Heart left ventricle (tissue), 13 donors: ENCODE measurements at regions not wholly inside any gene's neighbourhood (a gene's known extent, or its start where the extent isn't known, plus 50 kb on each side); places are given as distances from the start of the nearest gene placed in this dataset.

Experiments
- POLR2A ChIP-seq, 2 donors: fragments of 450-650 bp; IDR thresholded peaks; one replicate each; pipeline ENCODE4 v1.6.1; 2017; ENCODE audit warnings: antibody characterized with exemption in 2 of 2, mild to moderate bottlenecking in 2 of 2, moderate library complexity in 2 of 2
- TF ChIP-seq, protein P1 (sequence below), 12 donors: fragments of 200-600 bp; sonication (generic) in 4 of 12; IDR thresholded peaks; one replicate each; pipeline versions ENCODE4 v1.5.0 to v1.8.0; 2018 to 2022; ENCODE audit warnings: antibody characterized with exemption in 12 of 12, mild to moderate bottlenecking in 5 of 12
- donor health status: ischemic (EF 13 %, LVEDD 7.1; RV severe dilation, severe dysfunction).
- donor health status: DM: no; HTN: yes; CAD: no.
- donor health status: DM: no; HTN: no; CAD: no.
- donor health status: ischemic (EF 25% LVEDD 6.9; RV normal size, moderate dysfunction).
- donor health status: ischemic (EF 25% LVEDD 5.7; RV mildly dilated, moderate dysfunction).
- donor health status: ischemic (EF 35%, LVEDD 5.7; RV mildly dilated, moderate dysfunction).
- donor health status: nonischemic (EF 11% LVEDD 7.7; RV severe dilation, severe dysfunction).
- donor health status: DM: yes; HTN: yes; CAD: no.
- donor health status: PGD.
- donor health status: ischemic (EF 29% LVEDD 5.4; RV normal size, mild dysfunction).
- donor health status: nonischemic (EF 23%, LVEDD 6.1; RV moderate dilation, normal function).

DNA sequence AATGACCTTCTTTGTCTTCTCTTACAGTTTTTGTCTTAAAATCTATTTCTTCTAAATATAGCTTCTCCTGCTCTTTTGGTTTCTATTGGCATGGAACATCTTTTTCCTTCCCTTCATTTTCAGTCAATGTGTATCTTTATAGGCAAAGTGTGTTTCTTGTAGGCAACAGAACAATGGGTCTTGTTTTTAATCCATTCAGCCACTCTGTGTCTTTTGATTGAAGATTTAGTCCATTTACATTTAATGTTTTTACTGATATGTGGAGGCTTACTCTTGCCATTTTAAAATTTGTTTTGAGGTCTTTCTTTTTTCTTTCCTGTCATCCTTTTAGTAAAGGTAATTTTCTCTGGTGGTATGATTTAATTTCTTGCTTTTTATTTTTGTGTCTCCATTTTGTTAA, 271.2 kb upstream of the ZP4 start:
- TF ChIP-seq, protein P1, sequence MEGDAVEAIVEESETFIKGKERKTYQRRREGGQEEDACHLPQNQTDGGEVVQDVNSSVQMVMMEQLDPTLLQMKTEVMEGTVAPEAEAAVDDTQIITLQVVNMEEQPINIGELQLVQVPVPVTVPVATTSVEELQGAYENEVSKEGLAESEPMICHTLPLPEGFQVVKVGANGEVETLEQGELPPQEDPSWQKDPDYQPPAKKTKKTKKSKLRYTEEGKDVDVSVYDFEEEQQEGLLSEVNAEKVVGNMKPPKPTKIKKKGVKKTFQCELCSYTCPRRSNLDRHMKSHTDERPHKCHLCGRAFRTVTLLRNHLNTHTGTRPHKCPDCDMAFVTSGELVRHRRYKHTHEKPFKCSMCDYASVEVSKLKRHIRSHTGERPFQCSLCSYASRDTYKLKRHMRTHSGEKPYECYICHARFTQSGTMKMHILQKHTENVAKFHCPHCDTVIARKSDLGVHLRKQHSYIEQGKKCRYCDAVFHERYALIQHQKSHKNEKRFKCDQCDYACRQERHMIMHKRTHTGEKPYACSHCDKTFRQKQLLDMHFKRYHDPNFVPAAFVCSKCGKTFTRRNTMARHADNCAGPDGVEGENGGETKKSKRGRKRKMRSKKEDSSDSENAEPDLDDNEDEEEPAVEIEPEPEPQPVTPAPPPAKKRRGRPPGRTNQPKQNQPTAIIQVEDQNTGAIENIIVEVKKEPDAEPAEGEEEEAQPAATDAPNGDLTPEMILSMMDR (IDR thresholded peaks at IDR 0.05) = no peak
- TF ChIP-seq POLR2A (IDR thresholded peaks at IDR 0.05) = no peak
